ENCODE measurements at regions not wholly inside any gene's neighbourhood (a gene's known extent, or its start where the extent isn't known, plus 50 kb on each side); places are given as distances from the start of the nearest gene placed in this dataset.
"Not testable (repeated sequence)": the region's sequence is repeated elsewhere in the genome, so short reads cannot be mapped to it uniquely, and the experiment has no call there.

DNA sequence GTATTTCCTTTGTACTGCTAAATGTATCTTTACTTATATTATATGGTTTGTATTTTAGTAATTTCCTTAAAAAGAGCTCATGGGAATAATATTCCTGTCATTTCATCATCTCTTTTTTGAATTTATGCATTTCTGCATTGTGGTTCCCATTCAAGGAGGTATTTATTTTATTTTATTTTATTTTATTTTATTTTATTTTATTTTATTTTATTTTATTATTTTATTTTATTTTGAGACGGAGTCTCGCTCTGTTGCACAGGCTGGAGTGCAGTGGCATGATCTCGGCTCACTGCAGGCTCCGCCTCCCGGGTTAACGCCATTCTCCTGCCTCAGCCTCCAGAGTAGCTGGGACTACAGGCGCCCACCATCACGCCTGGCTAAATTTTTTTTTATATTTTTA lies 371.2 kb downstream of the PDCD6IP start:
- TF ChIP-seq POLR2AphosphoS5 (IDR thresholded peaks at IDR 0.05; ENCODE audit: low read depth, low read length); POLR2A (IDR thresholded peaks at IDR 0.05; ENCODE audit: low read depth, low read length); TAF1 (IDR thresholded peaks at IDR 0.05; ENCODE audit: borderline replicate concordance, low read depth, low read length): not testable (repeated sequence)

Data from GM12892 (cell line).